Tibial artery (tissue), 4 donors: ENCODE measurements at regions not wholly inside any gene's neighbourhood (a gene's known extent, or its start where the extent isn't known, plus 50 kb on each side); places are given as distances from the start of the nearest gene placed in this dataset.

ENCODE experiments used
- DNase-seq, 2 donors: peaks; one replicate each; pipeline ENCODE4 v3.0.0-alpha.2; 2019
- H3K27ac ChIP-seq, 2 donors: fragments of 200-600 bp; sonication (generic) in 1 of 2; 1 replicate in 1 of 2; 2 replicates in 1 of 2; pipeline ENCODE4 v1.5.1; 2018 to 2019; ENCODE audit warnings: mild to moderate bottlenecking in 1 of 2
- H3K27me3 ChIP-seq, 2 donors: fragments of 200-600 bp; sonication (generic) in 1 of 2; one replicate each; pipeline versions ENCODE4 v1.5.1 to v1.6.0; 2016 to 2019
- H3K36me3 ChIP-seq, 3 donors: fragments of 200-600 bp; sonication (generic) in 2 of 3; one replicate each; pipeline ENCODE4 v1.5.1; 2016 to 2019; ENCODE audit warnings: mild to moderate bottlenecking in 2 of 3
- H3K4me1 ChIP-seq, 4 donors: fragments of 200-600 bp; sonication (generic) in 2 of 4; 1 replicate in 3 of 4; 2 replicates in 1 of 4; pipeline ENCODE4 v1.5.1; 2016 to 2019
- H3K4me3 ChIP-seq, 2 donors: fragments of 200-600 bp; sonication (generic) in 1 of 2; 1 replicate in 1 of 2; 2 replicates in 1 of 2; pipeline ENCODE4 v1.5.1; 2018 to 2019; ENCODE audit warnings: mild to moderate bottlenecking in 2 of 2
- H3K9me3 ChIP-seq, 3 donors: fragments of 200-600 bp; sonication (generic) in 1 of 3; one replicate each; pipeline ENCODE4 v1.5.1; 2016 to 2019
- CTCF ChIP-seq, 2 experiments: fragments of 200-600 bp in 1 of 2; fragments of 450-650 bp in 1 of 2; IDR thresholded peaks; one replicate each; pipeline ENCODE4 v1.5.1; 2017 to 2019; ENCODE audit warnings: antibody characterized with exemption in 2 of 2, mild to moderate bottlenecking in 1 of 2, moderate library complexity in 1 of 2
- intact Hi-C: fragments of 100-400 bp; cut with DNase I; formaldehyde crosslinking; loops from one replicate; pipeline ENCODE4 v1.15.0; 2023; ENCODE audit warnings: low total_unique reads

- no peak for TF ChIP-seq CTCF (IDR thresholded peaks at IDR 0.05)
- H3K4me1 ChIP-seq: peaks cover 0 to 18% (median 8%) of the 10 kb centered on the region in 4 donors
- intact Hi-C loops: no loop called here
These were observed 60.9 kb downstream of the ZFP36L2 start for GRCh38 chr2:43165378-43166069.

GRCh38 chr2:43164686-43165085 lies 61.7 kb downstream of the ZFP36L2 start:
- Histone ChIP-seq H3K4me1 (peaks cover 0 to 26% (median 13%) of the 10 kb centered on the region in 4 donors), H3K27me3 (no peaks in the 10 kb centered on the region), H3K9me3 (no peaks in the 10 kb centered on the region), H3K27ac (no peak overlapping the region), H3K36me3 (no peaks in the 10 kb centered on the region), H3K4me3 (no peak overlapping the region)
- DNase-seq: no peak
- TF ChIP-seq CTCF (IDR thresholded peaks at IDR 0.05): no peak
- intact Hi-C loops: no loop called here

More at GRCh38 chr2:43165378-43166069, 60.9 kb downstream of the ZFP36L2 start:
- Histone ChIP-seq H3K27ac (no peak overlapping the region), H3K36me3 (no peaks in the 10 kb centered on the region), H3K27me3 (no peaks in the 10 kb centered on the region), H3K9me3 (no peaks in the 10 kb centered on the region), H3K4me3 (no peak overlapping the region)
- no peak for DNase-seq

- no peak overlapping the region for H3K27ac ChIP-seq
- peaks cover 0 to 32% (median 18%) of the 10 kb centered on the region in 4 donors for H3K4me1 ChIP-seq
- TF ChIP-seq CTCF (IDR thresholded peaks at IDR 0.05): no peak
These were observed 62.7 kb downstream of the ZFP36L2 start for GRCh38 chr2:43163584-43164270.

GRCh38 chr2:43162511-43162776 lies 64.0 kb downstream of the ZFP36L2 start:
- H3K4me1 ChIP-seq: peaks cover 5 to 39% (median 31%) of the 10 kb centered on the region in 4 donors
- no peaks in the 10 kb centered on the region for H3K36me3 ChIP-seq
- H3K27ac ChIP-seq: no peak overlapping the region
- intact Hi-C loops: no loop called here
- no peak overlapping the region for H3K4me3 ChIP-seq
- no peak for TF ChIP-seq CTCF (IDR thresholded peaks at IDR 0.05)
- DNase-seq: no peak
- H3K27me3 ChIP-seq: no peaks in the 10 kb centered on the region
- no peaks in the 10 kb centered on the region for H3K9me3 ChIP-seq

More at GRCh38 chr2:43163584-43164270, 62.7 kb downstream of the ZFP36L2 start:
- Histone ChIP-seq H3K4me3 (no peak overlapping the region), H3K27me3 (no peaks in the 10 kb centered on the region), H3K36me3 (no peaks in the 10 kb centered on the region), H3K9me3 (no peaks in the 10 kb centered on the region)
- DNase-seq: no peak
- intact Hi-C loops: no loop called here

GRCh38 chr2:43161650-43162510 lies 64.5 kb downstream of the ZFP36L2 start:
- Histone ChIP-seq H3K27me3 (no peaks in the 10 kb centered on the region), H3K4me3 (no peak overlapping the region), H3K4me1 (peaks cover 6 to 44% (median 34%) of the 10 kb centered on the region in 4 donors), H3K36me3 (no peaks in the 10 kb centered on the region), H3K9me3 (no peaks in the 10 kb centered on the region), H3K27ac (no peak overlapping the region)
- no peak for TF ChIP-seq CTCF (IDR thresholded peaks at IDR 0.05)
- intact Hi-C loops: no loop called here
- no peak for DNase-seq
